CD8-positive, alpha-beta memory T cell (primary cell): ENCODE measurements at regions not wholly inside any gene's neighbourhood (a gene's known extent, or its start where the extent isn't known, plus 50 kb on each side); places are given as distances from the start of the nearest gene placed in this dataset.

Experiments
- CTCF ChIA-PET: fragments of 350-600 bp; sonication (Branson Sonifier 250); formaldehyde crosslinking; loops from one replicate; lab custom pipeline; 2021; ENCODE audit warnings: antibody characterized with exemption; lab: Charles Lee
- POLR2A ChIA-PET: fragments of 350-600 bp; sonication (Branson Sonifier 250); formaldehyde crosslinking; loops from one replicate; lab custom pipeline; 2021; ENCODE audit warnings: antibody characterized with exemption; lab: Charles Lee
- DNase-seq, 5 donors: peaks; one replicate each; pipeline versions ENCODE4 v3.0.0 to v3.0.0-alpha.2; 2020 to 2022; ENCODE audit warnings: mixed read lengths in 1 of 5
- H3K27ac ChIP-seq: one replicate; pipeline ENCODE4 v1.7.0; 2013; ENCODE audit warnings: low read depth, mild to moderate bottlenecking, low read length, moderate library complexity
- H3K27me3 ChIP-seq: 2 replicates; pipeline ENCODE4 v1.7.0; 2013; ENCODE audit warnings: low read length, mild to moderate bottlenecking; ENCODE audit not compliant: insufficient read depth, poor library complexity, severe bottlenecking
- H3K36me3 ChIP-seq: 2 replicates; pipeline ENCODE4 v1.7.0; 2013; ENCODE audit warnings: mild to moderate bottlenecking, low read length, moderate library complexity; ENCODE audit not compliant: insufficient read depth
- H3K4me1 ChIP-seq: 2 replicates; pipeline ENCODE4 v1.7.0; 2013; ENCODE audit warnings: mild to moderate bottlenecking, low read length, moderate library complexity; ENCODE audit not compliant: insufficient read depth
- H3K4me3 ChIP-seq: 2 replicates; pipeline ENCODE4 v1.7.0; 2013; ENCODE audit warnings: mild to moderate bottlenecking, low read length
- H3K9me3 ChIP-seq: 2 replicates; pipeline ENCODE4 v1.7.0; 2013; ENCODE audit warnings: mild to moderate bottlenecking, low read length
- H3K27ac Mint-ChIP-seq, 8 donors: one replicate each; pipeline ENCODE4 v1.8.0; 2020 to 2021; ENCODE audit warnings: mixed read lengths in 8 of 8, mild to moderate bottlenecking in 6 of 8, inconsistent platforms in 3 of 8, moderate library complexity in 3 of 8
- H3K27me3 Mint-ChIP-seq, 2 donors: one replicate each; pipeline ENCODE4 v1.8.0; 2020 to 2021; ENCODE audit warnings: mixed read lengths in 2 of 2, mild to moderate bottlenecking in 1 of 2, moderate library complexity in 1 of 2
- H3K36me3 Mint-ChIP-seq, 3 donors: one replicate each; pipeline ENCODE4 v1.8.0; 2020 to 2021; ENCODE audit warnings: mixed read lengths in 3 of 3, inconsistent platforms in 1 of 3, mild to moderate bottlenecking in 1 of 3
- H3K4me1 Mint-ChIP-seq, 3 donors: one replicate each; pipeline ENCODE4 v1.8.0; 2020 to 2021; ENCODE audit warnings: mixed read lengths in 3 of 3, inconsistent platforms in 1 of 3, mild to moderate bottlenecking in 1 of 3
- H3K4me3 Mint-ChIP-seq, 7 donors: one replicate each; pipeline ENCODE4 v1.8.0; 2020 to 2021; ENCODE audit warnings: mixed read lengths in 7 of 7, mild to moderate bottlenecking in 6 of 7, moderate library complexity in 4 of 7, inconsistent platforms in 2 of 7
- H3K9me3 Mint-ChIP-seq, 5 donors: one replicate each; pipeline ENCODE4 v1.8.0; 2020 to 2022; ENCODE audit warnings: mixed read lengths in 5 of 5, mild to moderate bottlenecking in 3 of 5, moderate library complexity in 2 of 5, inconsistent platforms in 1 of 5

GRCh38 chr17:72420775-72421127 lies 299.9 kb downstream of the SOX9 start:
- Mint-ChIP-seq H3K9me3 (peaks cover 4 to 15% (median 7%) of the 10 kb centered on the region in 5 donors), H3K4me1 (peaks cover 0 to 13% (median 5%) of the 10 kb centered on the region in 3 donors), H3K27me3 (no peaks in the 10 kb centered on the region), H3K27ac (no peak overlapping the region), H3K4me3 (no peak overlapping the region), H3K36me3 (peaks cover 0 to 4% (median 0%) of the 10 kb centered on the region in 3 donors)
- Histone ChIP-seq H3K36me3 (no peaks in the 10 kb centered on the region), H3K9me3 (no peaks in the 10 kb centered on the region), H3K27ac (no peak overlapping the region), H3K27me3 (no peaks in the 10 kb centered on the region), H3K4me3 (no peak overlapping the region), H3K4me1 (no peaks in the 10 kb centered on the region)
- ChIA-PET POLR2A (no interaction called here), CTCF (no interaction called here)
- DNase-seq = no peak

- Mint-ChIP-seq H3K27ac (no peak overlapping the region), H3K36me3 (peaks cover 0 to 4% (median 0%) of the 10 kb centered on the region in 3 donors), H3K9me3 (peaks cover 4 to 15% (median 7%) of the 10 kb centered on the region in 5 donors), H3K4me3 (no peak overlapping the region), H3K4me1 (peaks cover 0 to 13% (median 5%) of the 10 kb centered on the region in 3 donors), H3K27me3 (no peaks in the 10 kb centered on the region)
- no peak overlapping the region for H3K27ac ChIP-seq
- no peaks in the 10 kb centered on the region for H3K36me3 ChIP-seq
- H3K4me1 ChIP-seq = no peaks in the 10 kb centered on the region
- CTCF ChIA-PET = no interaction called here
- POLR2A ChIA-PET = no interaction called here
- no peaks in the 10 kb centered on the region for H3K9me3 ChIP-seq
- H3K4me3 ChIP-seq = no peak overlapping the region
- no peak for DNase-seq
- no peaks in the 10 kb centered on the region for H3K27me3 ChIP-seq
Measured at GRCh38 chr17:72421128-72422092, 300.6 kb downstream of the SOX9 start.

DNA sequence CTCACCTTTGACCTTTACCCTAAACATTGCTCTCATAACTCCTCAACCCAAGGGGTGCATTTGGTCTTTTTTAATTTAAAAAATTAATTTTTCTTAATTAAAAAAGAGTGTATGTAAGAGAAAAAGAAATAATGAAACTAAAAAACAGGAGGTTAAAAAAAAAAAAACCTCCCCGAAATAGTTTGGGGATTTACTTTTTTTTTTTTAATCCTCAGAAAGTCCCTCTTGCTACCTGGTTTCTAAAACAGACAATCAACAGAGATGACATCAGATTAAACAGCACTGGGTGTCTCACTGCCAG lies 301.3 kb downstream of the SOX9 start:
- H3K9me3 Mint-ChIP-seq = peaks cover 4 to 10% (median 5%) of the 10 kb centered on the region in 5 donors
- no peak for DNase-seq
- peaks cover 0 to 4% (median 0%) of the 10 kb centered on the region in 3 donors for H3K36me3 Mint-ChIP-seq
- ChIA-PET CTCF (no interaction called here), POLR2A (no interaction called here)
- Histone ChIP-seq H3K4me1 (no peaks in the 10 kb centered on the region), H3K4me3 (no peak overlapping the region), H3K27me3 (no peaks in the 10 kb centered on the region), H3K9me3 (no peaks in the 10 kb centered on the region), H3K36me3 (no peaks in the 10 kb centered on the region), H3K27ac (no peak overlapping the region)
- no peak overlapping the region for H3K27ac Mint-ChIP-seq
- H3K27me3 Mint-ChIP-seq = no peaks in the 10 kb centered on the region
- H3K4me1 Mint-ChIP-seq = peaks cover 0 to 13% (median 5%) of the 10 kb centered on the region in 3 donors
- no peak overlapping the region for H3K4me3 Mint-ChIP-seq

DNA sequence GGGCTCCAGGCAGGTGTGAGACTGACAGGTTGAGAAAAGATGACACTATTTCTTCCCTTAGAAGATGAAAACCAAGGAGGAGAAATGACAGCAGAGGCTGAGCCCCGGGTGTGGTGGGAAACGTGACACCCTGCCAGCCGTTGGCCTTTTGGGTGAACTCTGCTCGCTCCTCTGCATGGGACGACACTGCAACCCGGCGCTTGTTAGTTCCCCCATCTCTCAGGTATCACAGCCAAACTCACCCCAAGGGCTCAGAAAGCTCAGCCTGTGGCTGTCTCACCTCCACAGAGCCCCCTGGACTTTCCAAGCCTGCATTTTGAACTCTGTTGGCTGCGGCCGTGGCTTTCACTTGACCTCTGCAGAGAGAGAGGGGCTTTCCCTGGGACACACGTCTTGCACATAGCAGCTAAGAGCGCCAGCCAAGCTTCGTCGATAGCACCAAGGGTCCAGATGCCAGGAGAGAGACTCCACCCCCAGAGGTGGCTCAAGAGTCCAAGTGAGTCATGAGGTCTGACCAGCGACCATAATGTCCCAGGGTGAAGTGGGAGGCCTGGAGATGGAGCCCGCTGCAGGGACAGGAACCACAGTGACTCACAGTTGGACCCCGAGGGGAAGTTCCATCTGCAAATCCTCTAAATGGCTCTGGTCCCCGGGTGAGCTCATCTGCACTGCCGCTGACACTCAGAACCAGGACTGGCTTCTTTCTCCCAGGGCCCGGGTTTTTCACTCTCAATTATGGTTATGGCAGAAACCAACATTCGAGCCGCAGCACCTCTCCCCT lies 301.9 kb downstream of the SOX9 start:
- H3K9me3 ChIP-seq = no peaks in the 10 kb centered on the region
- DNase-seq = no peak
- Mint-ChIP-seq H3K4me1 (peaks cover 0 to 13% (median 5%) of the 10 kb centered on the region in 3 donors), H3K4me3 (peak overlapping the region in 2 of 7 donors; percentile 22 to 42), H3K36me3 (peaks cover 0 to 4% (median 0%) of the 10 kb centered on the region in 3 donors), H3K27ac (no peak overlapping the region), H3K27me3 (no peaks in the 10 kb centered on the region), H3K9me3 (peaks cover 3 to 10% (median 4%) of the 10 kb centered on the region in 5 donors)
- no peaks in the 10 kb centered on the region for H3K27me3 ChIP-seq
- no peak overlapping the region for H3K27ac ChIP-seq
- H3K36me3 ChIP-seq = no peaks in the 10 kb centered on the region
- no peak overlapping the region for H3K4me3 ChIP-seq
- CTCF ChIA-PET = no interaction called here
- POLR2A ChIA-PET = no interaction called here
- H3K4me1 ChIP-seq = no peaks in the 10 kb centered on the region

DNA sequence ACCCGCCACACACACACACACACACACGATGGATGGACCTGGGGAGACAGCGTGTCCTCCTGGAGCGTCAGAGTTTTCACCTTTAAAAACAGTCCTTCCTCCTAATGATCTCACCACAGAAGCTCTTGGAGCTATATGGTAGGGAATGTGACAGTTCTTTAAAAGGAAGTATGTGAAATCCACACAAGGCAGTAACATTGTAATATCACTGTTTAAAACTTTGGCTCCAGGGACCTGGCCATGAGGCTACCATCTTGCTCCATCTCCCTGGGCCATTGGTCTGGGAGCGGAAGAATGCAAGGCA lies 302.4 kb downstream of the SOX9 start:
- Mint-ChIP-seq H3K4me3 (no peak overlapping the region), H3K36me3 (peaks cover 0 to 1% (median 0%) of the 10 kb centered on the region in 3 donors), H3K9me3 (peaks cover under 1 to 8% (median 2%) of the 10 kb centered on the region in 5 donors), H3K27me3 (no peaks in the 10 kb centered on the region), H3K4me1 (peaks cover 0 to 13% (median 5%) of the 10 kb centered on the region in 3 donors), H3K27ac (no peak overlapping the region)
- POLR2A ChIA-PET = no interaction called here
- Histone ChIP-seq H3K9me3 (no peaks in the 10 kb centered on the region), H3K27me3 (no peaks in the 10 kb centered on the region), H3K4me3 (no peak overlapping the region), H3K4me1 (no peaks in the 10 kb centered on the region), H3K27ac (no peak overlapping the region), H3K36me3 (no peaks in the 10 kb centered on the region)
- no peak for DNase-seq
- CTCF ChIA-PET = no interaction called here

GRCh38 chr17:72423718-72424117 lies 302.9 kb downstream of the SOX9 start:
- Mint-ChIP-seq H3K36me3 (no peaks in the 10 kb centered on the region), H3K4me3 (no peak overlapping the region)
- no peaks in the 10 kb centered on the region for H3K4me1 ChIP-seq

GRCh38 chr17:72424505-72425117 lies 303.8 kb downstream of the SOX9 start:
- no peak for DNase-seq
- Histone ChIP-seq H3K4me1 (no peaks in the 10 kb centered on the region), H3K36me3 (no peaks in the 10 kb centered on the region), H3K9me3 (no peaks in the 10 kb centered on the region), H3K27me3 (no peaks in the 10 kb centered on the region), H3K27ac (no peak overlapping the region), H3K4me3 (no peak overlapping the region)
- Mint-ChIP-seq H3K4me1 (peaks cover 0 to 13% (median 5%) of the 10 kb centered on the region in 3 donors), H3K4me3 (no peak overlapping the region), H3K27me3 (no peaks in the 10 kb centered on the region), H3K9me3 (no peaks in the 10 kb centered on the region), H3K36me3 (no peaks in the 10 kb centered on the region), H3K27ac (no peak overlapping the region)
- ChIA-PET CTCF (interaction anchor here (1.6 kb wide), 1 partner anchor 11 kb away, joined by 3 read pairs; no protein-coding TSS in a partner anchor), POLR2A (no interaction called here)

More at GRCh38 chr17:72423718-72424117, 302.9 kb downstream of the SOX9 start:
- Histone ChIP-seq H3K27me3 (no peaks in the 10 kb centered on the region), H3K27ac (no peak overlapping the region), H3K9me3 (no peaks in the 10 kb centered on the region), H3K36me3 (no peaks in the 10 kb centered on the region), H3K4me3 (no peak overlapping the region)
- Mint-ChIP-seq H3K4me1 (peaks cover 0 to 13% (median 5%) of the 10 kb centered on the region in 3 donors), H3K27me3 (no peaks in the 10 kb centered on the region), H3K9me3 (peaks cover 0 to 3% (median 0%) of the 10 kb centered on the region in 5 donors), H3K27ac (no peak overlapping the region)
- POLR2A ChIA-PET = no interaction called here
- CTCF ChIA-PET = no interaction called here
- no peak for DNase-seq
